ENCODE measurements at regions not wholly inside any gene's neighbourhood (a gene's known extent, or its start where the extent isn't known, plus 50 kb on each side); places are given as distances from the start of the nearest gene placed in this dataset.
"Not testable (repeated sequence)": the region's sequence is repeated elsewhere in the genome, so short reads cannot be mapped to it uniquely, and the experiment has no call there.

GRCh38 chr18:1039421-1039820 lies 134.8 kb downstream of the ADCYAP1 start:
- WGBS = 88% methylated on average over 7 of the region's 7 CpGs
- TF ChIP-seq FOXA2 (IDR thresholded peaks at IDR 0.05) (no peak), CTCF (IDR thresholded peaks at IDR 0.05; ENCODE audit: low read depth, low read length, missing input control) (no peak), NR2F2 (IDR thresholded peaks at IDR 0.05) (no peak), RXRA (IDR thresholded peaks at IDR 0.05) (no peak), TAF1 (conservative IDR thresholded peaks at IDR 0.05) (no peak)
- no peaks in the 10 kb centered on the region for H3K9me3 ChIP-seq (ENCODE audit: control insufficient read depth in 4 of 4, low read length in 3 of 4)
- H3K27me3 ChIP-seq (ENCODE audit: control insufficient read depth in 4 of 4, insufficient read depth in 4 of 4, low read length in 3 of 4) = peaks cover 0 to 4% (median 0%) of the 10 kb centered on the region in 4 donors
- DNase-seq (ENCODE audit: low spot score) = no peak
- H3K27ac ChIP-seq (ENCODE audit: low read depth in 1 of 2, low read length in 2 of 2) = no peak overlapping the region
- H3K4me1 ChIP-seq (ENCODE audit: control insufficient read depth in 4 of 4, insufficient read depth in 4 of 4, low read length in 3 of 4) = no peaks in the 10 kb centered on the region
- H3K9ac ChIP-seq (ENCODE audit: low read depth in 1 of 2, low read length in 2 of 2) = no peak overlapping the region
- no peak overlapping the region for H3K4me3 ChIP-seq (ENCODE audit: low read depth in 1 of 3, low read length in 3 of 3)
- no peaks in the 10 kb centered on the region for H3K36me3 ChIP-seq (ENCODE audit: control insufficient read depth in 4 of 4, insufficient read depth in 3 of 4, low read depth in 1 of 4, low read length in 3 of 4)

- not testable (repeated sequence) for H3K4me3 ChIP-seq (ENCODE audit: low read depth in 1 of 3, low read length in 3 of 3); H3K4me1 ChIP-seq (ENCODE audit: control insufficient read depth in 4 of 4, insufficient read depth in 4 of 4, low read length in 3 of 4); H3K9ac ChIP-seq (ENCODE audit: low read depth in 1 of 2, low read length in 2 of 2); H3K36me3 ChIP-seq (ENCODE audit: control insufficient read depth in 4 of 4, insufficient read depth in 3 of 4, low read depth in 1 of 4, low read length in 3 of 4); H3K9me3 ChIP-seq (ENCODE audit: control insufficient read depth in 4 of 4, low read length in 3 of 4); H3K27me3 ChIP-seq (ENCODE audit: control insufficient read depth in 4 of 4, insufficient read depth in 4 of 4, low read length in 3 of 4); H3K27ac ChIP-seq (ENCODE audit: low read depth in 1 of 2, low read length in 2 of 2); DNase-seq (ENCODE audit: low spot score)
- WGBS = 55% methylated on average over 2 of the region's 2 CpGs
Measured at GRCh38 chr18:1043039-1043438, 138.4 kb downstream of the ADCYAP1 start.

- TF ChIP-seq RXRA (IDR thresholded peaks at IDR 0.05) (no peak), JUND (IDR thresholded peaks at IDR 0.05) (no peak), NR2F2 (IDR thresholded peaks at IDR 0.05) (no peak)
- Histone ChIP-seq H3K4me3 (ENCODE audit: low read depth in 1 of 3, low read length in 3 of 3) (no peak overlapping the region), H3K4me1 (ENCODE audit: control insufficient read depth in 4 of 4, insufficient read depth in 4 of 4, low read length in 3 of 4) (no peaks in the 10 kb centered on the region), H3K36me3 (ENCODE audit: control insufficient read depth in 4 of 4, insufficient read depth in 3 of 4, low read depth in 1 of 4, low read length in 3 of 4) (no peaks in the 10 kb centered on the region), H3K27me3 (ENCODE audit: control insufficient read depth in 4 of 4, insufficient read depth in 4 of 4, low read length in 3 of 4) (peaks cover 0 to 3% (median 0%) of the 10 kb centered on the region in 4 donors), H3K27ac (ENCODE audit: low read depth in 1 of 2, low read length in 2 of 2) (no peak overlapping the region), H3K9ac (ENCODE audit: low read depth in 1 of 2, low read length in 2 of 2) (no peak overlapping the region), H3K9me3 (ENCODE audit: control insufficient read depth in 4 of 4, low read length in 3 of 4) (no peaks in the 10 kb centered on the region)
- no peak for DNase-seq (ENCODE audit: low spot score)
- 38% methylated on average over 4 of the region's 4 CpGs for WGBS
Measured at GRCh38 chr18:1045658-1046057, 141.0 kb downstream of the ADCYAP1 start.

GRCh38 chr18:1047406-1047805 lies 142.7 kb downstream of the ADCYAP1 start:
- no peaks in the 10 kb centered on the region for H3K9me3 ChIP-seq (ENCODE audit: control insufficient read depth in 4 of 4, low read length in 3 of 4)
- H3K27me3 ChIP-seq (ENCODE audit: control insufficient read depth in 4 of 4, insufficient read depth in 4 of 4, low read length in 3 of 4) = peaks cover 0 to 3% (median 0%) of the 10 kb centered on the region in 4 donors
- H3K4me1 ChIP-seq (ENCODE audit: control insufficient read depth in 4 of 4, insufficient read depth in 4 of 4, low read length in 3 of 4) = no peaks in the 10 kb centered on the region
- H3K4me3 ChIP-seq (ENCODE audit: low read depth in 1 of 3, low read length in 3 of 3) = no peak overlapping the region
- WGBS = 87% methylated on average over 5 of the region's 5 CpGs
- H3K36me3 ChIP-seq (ENCODE audit: control insufficient read depth in 4 of 4, insufficient read depth in 3 of 4, low read depth in 1 of 4, low read length in 3 of 4) = no peaks in the 10 kb centered on the region
- no peak overlapping the region for H3K9ac ChIP-seq (ENCODE audit: low read depth in 1 of 2, low read length in 2 of 2)
- no peak overlapping the region for H3K27ac ChIP-seq (ENCODE audit: low read depth in 1 of 2, low read length in 2 of 2)
- no peak for DNase-seq (ENCODE audit: low spot score)
- TF ChIP-seq ATF3 (IDR thresholded peaks at IDR 0.05) (no peak), RAD21 (IDR thresholded peaks at IDR 0.05) (no peak), ZBTB33 (IDR thresholded peaks at IDR 0.05) (no peak), REST (IDR thresholded peaks at IDR 0.05) (no peak), FOXA1 (IDR thresholded peaks at IDR 0.05) (no peak), FOXA2 (IDR thresholded peaks at IDR 0.05) (no peak), YY1 (IDR thresholded peaks at IDR 0.05) (no peak), SP1 (IDR thresholded peaks at IDR 0.05) (no peak), GABPA (IDR thresholded peaks at IDR 0.05 in 1 of 2, conservative IDR thresholded peaks at IDR 0.05 in 1 of 2) (no peak), EGR1 (IDR thresholded peaks at IDR 0.05; ENCODE audit: low read depth in 2 of 2) (no peak)
